ENCODE measurements at regions not wholly inside any gene's neighbourhood (a gene's known extent, or its start where the extent isn't known, plus 50 kb on each side); places are given as distances from the start of the nearest gene placed in this dataset.

DNA sequence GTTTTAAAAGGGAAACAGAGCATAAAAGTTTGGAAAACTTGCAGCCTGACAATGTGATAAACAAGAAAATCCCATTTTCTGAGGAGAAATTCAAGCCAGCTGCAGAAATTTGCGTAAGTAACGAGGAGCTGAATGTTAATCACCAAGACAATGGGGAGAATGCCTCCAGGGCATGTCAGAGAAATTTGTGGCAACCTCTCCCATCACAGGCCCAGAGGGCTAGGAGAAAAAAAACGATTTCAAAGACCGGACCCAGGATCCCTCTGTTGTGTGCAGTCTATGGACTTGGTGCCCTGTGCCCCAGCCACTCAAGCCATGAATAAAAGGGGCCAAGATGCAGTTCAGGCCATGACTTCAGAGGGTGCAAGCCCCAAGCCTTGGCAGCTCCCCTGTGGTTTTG, 355.4 kb upstream of the NDST3 start:
- TF ChIP-seq, protein P1, sequence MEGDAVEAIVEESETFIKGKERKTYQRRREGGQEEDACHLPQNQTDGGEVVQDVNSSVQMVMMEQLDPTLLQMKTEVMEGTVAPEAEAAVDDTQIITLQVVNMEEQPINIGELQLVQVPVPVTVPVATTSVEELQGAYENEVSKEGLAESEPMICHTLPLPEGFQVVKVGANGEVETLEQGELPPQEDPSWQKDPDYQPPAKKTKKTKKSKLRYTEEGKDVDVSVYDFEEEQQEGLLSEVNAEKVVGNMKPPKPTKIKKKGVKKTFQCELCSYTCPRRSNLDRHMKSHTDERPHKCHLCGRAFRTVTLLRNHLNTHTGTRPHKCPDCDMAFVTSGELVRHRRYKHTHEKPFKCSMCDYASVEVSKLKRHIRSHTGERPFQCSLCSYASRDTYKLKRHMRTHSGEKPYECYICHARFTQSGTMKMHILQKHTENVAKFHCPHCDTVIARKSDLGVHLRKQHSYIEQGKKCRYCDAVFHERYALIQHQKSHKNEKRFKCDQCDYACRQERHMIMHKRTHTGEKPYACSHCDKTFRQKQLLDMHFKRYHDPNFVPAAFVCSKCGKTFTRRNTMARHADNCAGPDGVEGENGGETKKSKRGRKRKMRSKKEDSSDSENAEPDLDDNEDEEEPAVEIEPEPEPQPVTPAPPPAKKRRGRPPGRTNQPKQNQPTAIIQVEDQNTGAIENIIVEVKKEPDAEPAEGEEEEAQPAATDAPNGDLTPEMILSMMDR (IDR thresholded peaks at IDR 0.05), result no peak
- TF ChIP-seq POLR2A (IDR thresholded peaks at IDR 0.05), result no peak
